IMR-90 (cell line): ENCODE measurements at regions not wholly inside any gene's neighbourhood (a gene's known extent, or its start where the extent isn't known, plus 50 kb on each side); places are given as distances from the start of the nearest gene placed in this dataset.

ENCODE experiments used
- CTCF ChIP-seq: conservative IDR thresholded peaks from 2 replicates; pipeline ENCODE4 v1.5.1; 2012; ENCODE audit warnings: mild to moderate bottlenecking, low read depth, low read length, improper control_type of control experiment
- MAZ ChIP-seq: IDR thresholded peaks from 2 replicates; pipeline ENCODE4 v1.6.1; 2012; ENCODE audit warnings: low read depth, mild to moderate bottlenecking, low read length, improper control_type of control experiment, moderate library complexity, borderline replicate concordance
- NFE2L2 ChIP-seq: fragments of 150-350 bp; IDR thresholded peaks from 2 replicates; pipeline ENCODE4 v1.6.1; 2016; ENCODE audit warnings: low read depth, mild to moderate bottlenecking, low read length
- POLR2A ChIP-seq: IDR thresholded peaks from 2 replicates; pipeline ENCODE4 v1.6.1; 2012; ENCODE audit warnings: mild to moderate bottlenecking, low read depth, low read length
- RCOR1 ChIP-seq: IDR thresholded peaks from 2 replicates; pipeline ENCODE4 v1.6.1; 2012; ENCODE audit warnings: mild to moderate bottlenecking, low read length, improper control_type of control experiment; ENCODE audit not compliant: insufficient replicate concordance
- SMC3 ChIP-seq: fragments of 150-350 bp; IDR thresholded peaks from 2 replicates; pipeline ENCODE4 v1.6.1; 2016; ENCODE audit warnings: low read depth, mild to moderate bottlenecking, antibody characterized with exemption, low read length, moderate library complexity
- USF2 ChIP-seq: fragments of 150-350 bp; IDR thresholded peaks from 2 replicates; pipeline ENCODE4 v1.6.1; 2017; ENCODE audit warnings: mild to moderate bottlenecking, antibody characterized with exemption, low read length, low read depth

GRCh38 chr15:100810831-100811230 lies 68.8 kb upstream of the ALDH1A3 start:
- TF ChIP-seq USF2 = no peak
- TF ChIP-seq SMC3 = no peak
- no peak for TF ChIP-seq POLR2A
- TF ChIP-seq RCOR1 = no peak
- no peak for TF ChIP-seq NFE2L2
- no peak for TF ChIP-seq CTCF
- no peak for TF ChIP-seq MAZ
